Mesenchymal stem cell (in vitro differentiated cells and primary cell): ENCODE measurements at regions not wholly inside any gene's neighbourhood (a gene's known extent, or its start where the extent isn't known, plus 50 kb on each side); places are given as distances from the start of the nearest gene placed in this dataset.
"Not testable (repeated sequence)": the region's sequence is repeated elsewhere in the genome, so short reads cannot be mapped to it uniquely, and the experiment has no call there.

ENCODE experiments used
- DNase-seq: peaks from one replicate; pipeline ENCODE4 v3.0.0-alpha.2; 2013
- H2AFZ ChIP-seq: one replicate; pipeline ENCODE4 v1.6.1; 2013; ENCODE audit warnings: low read depth, mild to moderate bottlenecking, control low read depth, inconsistent platforms, low read length, moderate library complexity
- H2AK5ac ChIP-seq: 2 replicates; pipeline ENCODE4 v1.6.1; 2013; ENCODE audit warnings: low read length, moderate library complexity, mild to moderate bottlenecking, inconsistent platforms; ENCODE audit not compliant: severe bottlenecking
- H2BK120ac ChIP-seq: one replicate; pipeline ENCODE4 v1.6.1; 2013; ENCODE audit warnings: low read depth, mild to moderate bottlenecking, inconsistent platforms, low read length, moderate library complexity
- H2BK12ac ChIP-seq, 2 experiments: one replicate each; pipeline ENCODE4 v1.6.1; 2013; ENCODE audit warnings: inconsistent platforms in 2 of 2, low read length in 2 of 2, mild to moderate bottlenecking in 2 of 2, moderate library complexity in 2 of 2, control low read depth in 1 of 2
- H2BK15ac ChIP-seq: one replicate; pipeline ENCODE4 v1.6.1; 2013; ENCODE audit warnings: mild to moderate bottlenecking, low read depth, inconsistent platforms; ENCODE audit not compliant: poor library complexity, severe bottlenecking
- H2BK5ac ChIP-seq: 2 replicates; pipeline ENCODE4 v1.6.1; 2013; ENCODE audit warnings: low read depth, mild to moderate bottlenecking, low read length, control low read depth, inconsistent platforms; ENCODE audit not compliant: poor library complexity, severe bottlenecking
- H3K14ac ChIP-seq, 2 experiments: one replicate each; pipeline ENCODE4 v1.6.1; 2013; ENCODE audit warnings: inconsistent platforms in 2 of 2, low read length in 2 of 2, control low read depth in 1 of 2, mild to moderate bottlenecking in 1 of 2, moderate library complexity in 1 of 2
- H3K18ac ChIP-seq, 2 experiments: one replicate each; pipeline ENCODE4 v1.6.1; 2013; ENCODE audit warnings: inconsistent platforms in 2 of 2, low read length in 2 of 2, control low read depth in 1 of 2, low read depth in 1 of 2, mild to moderate bottlenecking in 1 of 2
- H3K23ac ChIP-seq, 2 experiments: one replicate each; pipeline ENCODE4 v1.6.1; 2013; ENCODE audit warnings: inconsistent platforms in 2 of 2, low read length in 2 of 2, mild to moderate bottlenecking in 2 of 2, moderate library complexity in 2 of 2, control low read depth in 1 of 2
- H3K27ac ChIP-seq: 2 replicates; pipeline ENCODE4 v1.5.1; 2013; ENCODE audit warnings: mild to moderate bottlenecking, moderate library complexity, low read length, control low read depth, inconsistent platforms; ENCODE audit not compliant: poor library complexity, severe bottlenecking
- H3K27me3 ChIP-seq, 2 experiments: 2 replicates each; pipeline versions ENCODE4 v1.6.1 to v1.7.0; 2013; ENCODE audit warnings: low read length in 2 of 2, mild to moderate bottlenecking in 2 of 2, moderate library complexity in 2 of 2, control low read depth in 1 of 2, inconsistent platforms in 1 of 2; ENCODE audit not compliant: control insufficient read depth in 1 of 2, insufficient read depth in 1 of 2
- H3K36me3 ChIP-seq, 2 experiments: 2 replicates each; pipeline versions ENCODE4 v1.6.1 to v1.7.0; 2013; ENCODE audit warnings: low read length in 2 of 2, control low read depth in 1 of 2, inconsistent platforms in 1 of 2, low read depth in 1 of 2, mild to moderate bottlenecking in 1 of 2; ENCODE audit not compliant: insufficient read depth in 2 of 2, control insufficient read depth in 1 of 2
- H3K4ac ChIP-seq, 2 experiments: one replicate each; pipeline ENCODE4 v1.6.1; 2013; ENCODE audit warnings: inconsistent platforms in 2 of 2, low read length in 2 of 2, mild to moderate bottlenecking in 2 of 2, moderate library complexity in 2 of 2, control low read depth in 1 of 2, low read depth in 1 of 2
- H3K4me1 ChIP-seq: 2 replicates; pipeline ENCODE4 v1.6.1; 2013; ENCODE audit warnings: low read depth, low read length, control low read depth; ENCODE audit not compliant: control insufficient read depth, insufficient read depth
- H3K4me2 ChIP-seq: 2 replicates; pipeline ENCODE4 v1.6.1; 2013; ENCODE audit warnings: low read length, mild to moderate bottlenecking, inconsistent platforms; ENCODE audit not compliant: poor library complexity, severe bottlenecking
- H3K4me3 ChIP-seq, 2 experiments: 2 replicates each; pipeline versions ENCODE4 v1.5.1 to v1.7.0; 2013; ENCODE audit warnings: low read length in 2 of 2, mild to moderate bottlenecking in 2 of 2, control low read depth in 1 of 2, low read depth in 1 of 2; ENCODE audit not compliant: insufficient read depth in 1 of 2
- H3K79me1 ChIP-seq: replicated peaks from 2 replicates; pipeline ENCODE4 v1.6.1; 2013; ENCODE audit warnings: mild to moderate bottlenecking, control low read depth, low read length, inconsistent platforms; ENCODE audit not compliant: poor library complexity, severe bottlenecking
- H3K9ac ChIP-seq: 2 replicates; pipeline ENCODE4 v1.7.0; 2013; ENCODE audit warnings: mild to moderate bottlenecking, low read length, moderate library complexity
- H3K9me3 ChIP-seq: 2 replicates; pipeline ENCODE4 v1.7.0; 2013; ENCODE audit warnings: mild to moderate bottlenecking, low read length; ENCODE audit not compliant: control insufficient read depth
- H4K8ac ChIP-seq: one replicate; pipeline ENCODE4 v1.6.1; 2013; ENCODE audit warnings: inconsistent platforms, mild to moderate bottlenecking, low read length, moderate library complexity
- H4K91ac ChIP-seq: one replicate; pipeline ENCODE4 v1.6.1; 2013; ENCODE audit warnings: mild to moderate bottlenecking, low read length, inconsistent platforms
- WGBS: methylation state at CpG from one replicate; pipeline ENCODE4 v1.1.7; 2013; ENCODE audit warnings: mixed read lengths; 5-methylcytosine and 5-hydroxymethylcytosine counted together

DNA sequence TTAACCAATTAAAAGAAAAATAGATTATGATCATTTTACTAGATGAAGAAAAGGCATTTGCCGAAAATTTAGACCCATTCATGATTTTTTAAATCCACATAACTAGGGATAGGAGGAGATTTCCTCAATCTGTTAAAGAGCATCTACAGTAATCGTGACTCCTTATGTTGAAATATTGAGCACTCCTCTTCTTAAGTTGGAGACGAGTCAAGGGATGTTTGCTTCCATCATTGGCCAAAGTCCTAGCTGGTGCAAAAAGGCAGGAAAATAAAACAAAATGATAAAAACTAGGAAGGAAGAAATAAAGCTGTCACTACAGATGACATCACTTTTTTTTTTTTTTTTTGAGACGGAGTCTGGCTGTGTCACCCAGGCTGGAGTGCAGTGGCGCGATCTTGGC, 245.6 kb upstream of the KAZN start:
- H4K91ac ChIP-seq: no peak overlapping the region
- no peak overlapping the region for H3K9ac ChIP-seq
- H3K36me3 ChIP-seq: no peaks in the 10 kb centered on the region
- no peak overlapping the region for H3K4me3 ChIP-seq
- H2AK5ac ChIP-seq: no peak overlapping the region
- DNase-seq: no peak
- WGBS: 50% methylated on average over 2 of the region's 6 CpGs
- H3K4me2 ChIP-seq: no peak overlapping the region
- no peak overlapping the region for H2BK15ac ChIP-seq
- no peak overlapping the region for H2AFZ ChIP-seq
- no peaks in the 10 kb centered on the region for H3K27me3 ChIP-seq
- H2BK5ac ChIP-seq: no peak overlapping the region
- H4K8ac ChIP-seq: no peak overlapping the region
- H3K14ac ChIP-seq: no peak overlapping the region
- no peak overlapping the region for H3K4ac ChIP-seq
- peaks cover 3% of the 10 kb centered on the region for H3K9me3 ChIP-seq
- no peak overlapping the region for H3K18ac ChIP-seq
- H3K4me1 ChIP-seq: no peaks in the 10 kb centered on the region
- no peaks in the 10 kb centered on the region for H3K79me1 ChIP-seq
- H2BK120ac ChIP-seq: no peak overlapping the region
- H3K23ac ChIP-seq: no peak overlapping the region
- no peak overlapping the region for H3K27ac ChIP-seq
- no peak overlapping the region for H2BK12ac ChIP-seq

DNA sequence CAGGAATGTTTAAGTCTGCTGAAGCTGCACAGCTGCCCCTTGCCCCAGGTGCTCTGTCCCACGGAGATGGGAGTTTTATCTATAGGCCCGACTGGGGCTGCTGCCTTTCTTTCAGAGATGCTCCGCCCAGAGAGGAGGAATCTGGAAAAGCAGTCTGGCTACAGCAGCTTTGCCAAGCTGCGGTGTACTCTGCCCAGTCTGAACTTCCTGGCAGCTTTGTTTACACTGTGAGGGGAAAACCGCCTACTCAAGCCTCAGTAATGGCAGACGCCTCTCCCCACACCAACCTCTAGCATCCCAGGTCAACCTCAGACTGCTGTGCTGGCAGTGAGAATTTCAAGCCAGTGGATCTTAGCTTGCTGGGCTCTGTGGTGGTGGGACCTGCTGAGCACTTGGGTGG, 237.5 kb upstream of the KAZN start:
- H3K23ac ChIP-seq: not testable (repeated sequence)
- 67% methylated on average over 6 of the region's 6 CpGs for WGBS

DNA sequence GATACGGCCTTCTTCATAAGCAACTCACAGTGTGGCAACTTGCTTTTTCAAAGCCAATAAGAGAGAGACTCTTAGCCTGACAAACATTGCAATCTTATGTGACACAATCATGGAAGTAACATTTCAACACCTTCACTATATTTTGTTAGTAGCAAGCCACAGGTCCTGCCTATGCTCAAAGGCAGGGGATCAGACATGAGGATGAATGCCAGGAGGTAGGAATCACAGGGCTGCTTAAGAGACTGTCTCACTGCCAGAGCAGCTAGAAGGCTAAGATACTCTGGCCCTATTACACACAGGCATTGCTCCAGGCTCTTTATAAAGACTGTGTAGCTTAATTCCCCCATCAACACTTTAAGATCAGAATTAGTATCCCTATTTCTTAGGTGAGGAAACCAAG, 236.2 kb upstream of the KAZN start:
- no peak for DNase-seq
- Histone ChIP-seq H4K91ac (no peak overlapping the region), H3K4me3 (no peak overlapping the region), H3K36me3 (no peaks in the 10 kb centered on the region), H3K79me1 (no peaks in the 10 kb centered on the region), H3K14ac (no peak overlapping the region), H2BK15ac (no peak overlapping the region), H3K23ac (no peak overlapping the region), H3K9ac (no peak overlapping the region), H3K4me2 (no peak overlapping the region), H3K27ac (no peak overlapping the region), H2AK5ac (no peak overlapping the region), H2AFZ (no peak overlapping the region), H3K4me1 (no peaks in the 10 kb centered on the region), H3K27me3 (no peaks in the 10 kb centered on the region), H4K8ac (no peak overlapping the region), H2BK120ac (no peak overlapping the region), H2BK5ac (no peak overlapping the region), H3K4ac (no peak overlapping the region), H3K18ac (no peak overlapping the region), H2BK12ac (no peak overlapping the region), H3K9me3 (no peaks in the 10 kb centered on the region)
- 83% methylated on average over 1 of the region's 1 CpG for WGBS

More for the DNA sequence above, 237.5 kb upstream of the KAZN start:
- not testable (repeated sequence) for H4K91ac ChIP-seq, DNase-seq, H4K8ac ChIP-seq, H2BK15ac ChIP-seq, H3K14ac ChIP-seq, H2AK5ac ChIP-seq, H3K36me3 ChIP-seq, H3K79me1 ChIP-seq, H3K4me2 ChIP-seq, H3K9me3 ChIP-seq, H3K4me1 ChIP-seq, H3K4ac ChIP-seq, H3K27ac ChIP-seq, H2BK5ac ChIP-seq, H2BK12ac ChIP-seq, H3K18ac ChIP-seq, H3K27me3 ChIP-seq, H2BK120ac ChIP-seq, H3K9ac ChIP-seq, H2AFZ ChIP-seq, H3K4me3 ChIP-seq

- no peak overlapping the region for H2AK5ac ChIP-seq
- no peak overlapping the region for H3K4me3 ChIP-seq
- no peak overlapping the region for H3K4ac ChIP-seq
- no peak overlapping the region for H2BK15ac ChIP-seq
- no peak overlapping the region for H3K18ac ChIP-seq
- DNase-seq: no peak
- no peaks in the 10 kb centered on the region for H3K79me1 ChIP-seq
- no peaks in the 10 kb centered on the region for H3K27me3 ChIP-seq
- H3K23ac ChIP-seq: no peak overlapping the region
- H3K9me3 ChIP-seq: no peaks in the 10 kb centered on the region
- no peak overlapping the region for H2BK120ac ChIP-seq
- no peak overlapping the region for H3K27ac ChIP-seq
- no peak overlapping the region for H3K14ac ChIP-seq
- no peak overlapping the region for H2BK12ac ChIP-seq
- no peak overlapping the region for H4K8ac ChIP-seq
- H3K4me1 ChIP-seq: no peaks in the 10 kb centered on the region
- 54% methylated on average over 4 of the region's 5 CpGs for WGBS
- H3K4me2 ChIP-seq: no peak overlapping the region
- no peak overlapping the region for H4K91ac ChIP-seq
- H3K9ac ChIP-seq: peak overlapping the region; percentile 8
- no peak overlapping the region for H2BK5ac ChIP-seq
- H3K36me3 ChIP-seq: no peaks in the 10 kb centered on the region
- no peak overlapping the region for H2AFZ ChIP-seq
Observed at GRCh38 chr1:14363036-14363590, 235.4 kb upstream of the KAZN start.
